Sigmoid colon (tissue), 6 donors: ENCODE measurements at regions not wholly inside any gene's neighbourhood (a gene's known extent, or its start where the extent isn't known, plus 50 kb on each side); places are given as distances from the start of the nearest gene placed in this dataset.

Experiments used
- DNase-seq: peaks from one replicate; pipeline ENCODE4 v3.0.0-alpha.2; 2019
- H3K27ac ChIP-seq, 4 donors: fragments of 200-600 bp; sonication (generic); one replicate each; pipeline ENCODE4 v1.5.1; 2016 to 2019; ENCODE audit warnings: mild to moderate bottlenecking in 1 of 4
- H3K27me3 ChIP-seq, 3 donors: fragments of 200-600 bp; sonication (generic); one replicate each; pipeline ENCODE4 v1.5.1; 2019; ENCODE audit warnings: mild to moderate bottlenecking in 1 of 3
- H3K36me3 ChIP-seq, 4 donors: fragments of 200-600 bp; sonication (generic); one replicate each; pipeline ENCODE4 v1.5.1; 2016 to 2019
- H3K4me1 ChIP-seq, 4 donors: fragments of 200-600 bp; sonication (generic); one replicate each; pipeline ENCODE4 v1.5.1; 2017 to 2019
- H3K4me3 ChIP-seq, 4 donors: fragments of 200-600 bp; sonication (generic); one replicate each; pipeline ENCODE4 v1.5.1; 2017 to 2019; ENCODE audit warnings: mild to moderate bottlenecking in 2 of 4, moderate library complexity in 1 of 4
- H3K9me3 ChIP-seq, 4 donors: fragments of 200-600 bp in 3 of 4; sonication (generic) in 3 of 4; one replicate each; pipeline versions ENCODE4 v1.5.1 to v1.6.1; 2013 to 2019
- EP300 ChIP-seq, 4 donors: sonication (generic); formaldehyde crosslinking; IDR thresholded peaks; one replicate each; pipeline ENCODE4 v1.6.1; 2017; ENCODE audit warnings: antibody characterized with exemption in 4 of 4
- POLR2A ChIP-seq, 2 donors: fragments of 450-650 bp; IDR thresholded peaks; one replicate each; pipeline ENCODE4 v1.6.1; 2016; ENCODE audit warnings: antibody characterized with exemption in 2 of 2, mild to moderate bottlenecking in 2 of 2, moderate library complexity in 2 of 2
- POLR2AphosphoS5 ChIP-seq, 4 donors: sonication (generic); formaldehyde crosslinking; IDR thresholded peaks; one replicate each; pipeline ENCODE4 v1.6.1; 2017; ENCODE audit warnings: antibody characterized with exemption in 4 of 4
- WGBS, 2 donors: extraction: QIAGEN DNeasy Blood & Tissue Kit; methylation state at CpG; one replicate each; pipeline ENCODE4 v1.1.7; 2013; 5-methylcytosine and 5-hydroxymethylcytosine counted together
- intact Hi-C: fragments of 100-400 bp; cut with DNase I; formaldehyde crosslinking; loops from one replicate; pipeline ENCODE4 v1.15.1; 2023
- small RNA-seq, 3 donors: library from RNA; depleted of rRNA; stranded (forward); fragments of <200 nt; gene quantifications; one replicate each; pipeline ENCODE3, GENCODE V24; 2016
- TF ChIP-seq, protein P1 (sequence below), 4 experiments: fragments of 450-650 bp in 3 of 4; fragments of 200-600 bp in 1 of 4; IDR thresholded peaks; one replicate each; pipeline ENCODE4 v1.5.1; 2016 to 2019; ENCODE audit warnings: antibody characterized with exemption in 4 of 4, mild to moderate bottlenecking in 3 of 4, moderate library complexity in 2 of 4
- donor health status: healthy with polysubstance abuse.
- donor health status: healthy.

DNA sequence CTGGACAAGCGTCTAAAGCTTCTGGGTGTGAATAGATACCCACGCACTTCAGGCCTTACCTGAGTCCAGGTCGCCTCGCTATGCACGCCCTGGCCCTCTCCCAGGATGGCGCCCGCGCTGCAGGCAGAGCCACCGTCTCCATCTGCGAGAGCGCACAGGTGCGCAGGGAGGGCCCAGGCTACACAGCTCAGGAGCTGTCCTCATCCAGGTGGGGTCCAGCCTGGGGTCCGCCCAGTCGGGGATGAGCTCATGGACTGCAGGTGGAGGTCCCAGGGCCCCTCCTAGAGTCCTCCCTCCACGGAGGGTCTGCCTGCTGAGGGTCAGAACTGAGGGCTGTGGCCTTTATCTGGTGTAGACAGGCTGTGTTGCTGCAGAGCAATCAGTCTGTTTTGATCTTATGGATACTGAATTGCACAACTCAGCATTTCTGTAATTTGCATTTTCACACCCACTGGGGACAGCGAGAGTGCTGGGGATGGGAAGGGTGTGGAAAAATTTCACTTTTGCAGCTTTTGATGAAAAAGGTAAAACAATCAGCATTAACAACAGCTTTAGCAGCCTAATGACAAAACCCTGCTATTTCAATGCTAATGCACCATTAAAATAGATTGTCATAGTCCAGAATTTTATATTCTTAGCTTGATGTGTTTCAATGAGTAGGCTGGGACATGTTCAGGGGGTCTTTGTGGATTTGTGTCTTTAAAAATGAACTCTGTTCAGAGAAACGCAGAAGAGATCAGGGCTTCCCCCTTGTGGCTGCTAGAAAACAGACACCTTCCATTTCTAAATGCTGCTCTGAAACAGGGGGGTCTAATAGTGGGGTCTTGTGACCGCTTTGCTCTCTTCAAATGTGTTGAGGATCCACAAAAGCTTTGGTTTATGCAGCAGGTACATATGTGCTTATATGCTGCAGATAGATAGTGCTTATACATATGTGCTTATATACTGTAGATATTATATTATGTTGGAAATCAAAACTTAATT, 77.8 kb upstream of the PHACTR3 start:
- TF ChIP-seq POLR2AphosphoS5 (IDR thresholded peaks at IDR 0.05): no peak
- TF ChIP-seq, protein P1, sequence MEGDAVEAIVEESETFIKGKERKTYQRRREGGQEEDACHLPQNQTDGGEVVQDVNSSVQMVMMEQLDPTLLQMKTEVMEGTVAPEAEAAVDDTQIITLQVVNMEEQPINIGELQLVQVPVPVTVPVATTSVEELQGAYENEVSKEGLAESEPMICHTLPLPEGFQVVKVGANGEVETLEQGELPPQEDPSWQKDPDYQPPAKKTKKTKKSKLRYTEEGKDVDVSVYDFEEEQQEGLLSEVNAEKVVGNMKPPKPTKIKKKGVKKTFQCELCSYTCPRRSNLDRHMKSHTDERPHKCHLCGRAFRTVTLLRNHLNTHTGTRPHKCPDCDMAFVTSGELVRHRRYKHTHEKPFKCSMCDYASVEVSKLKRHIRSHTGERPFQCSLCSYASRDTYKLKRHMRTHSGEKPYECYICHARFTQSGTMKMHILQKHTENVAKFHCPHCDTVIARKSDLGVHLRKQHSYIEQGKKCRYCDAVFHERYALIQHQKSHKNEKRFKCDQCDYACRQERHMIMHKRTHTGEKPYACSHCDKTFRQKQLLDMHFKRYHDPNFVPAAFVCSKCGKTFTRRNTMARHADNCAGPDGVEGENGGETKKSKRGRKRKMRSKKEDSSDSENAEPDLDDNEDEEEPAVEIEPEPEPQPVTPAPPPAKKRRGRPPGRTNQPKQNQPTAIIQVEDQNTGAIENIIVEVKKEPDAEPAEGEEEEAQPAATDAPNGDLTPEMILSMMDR (IDR thresholded peaks at IDR 0.05): no peak
- no peak for TF ChIP-seq POLR2A (IDR thresholded peaks at IDR 0.05)
- no peak for TF ChIP-seq EP300 (IDR thresholded peaks at IDR 0.05)
- no peaks in the 10 kb centered on the region for H3K36me3 ChIP-seq
- peaks cover 7 to 66% (median 25%) of the 10 kb centered on the region in 3 donors for H3K27me3 ChIP-seq
- DNase-seq: no peak
- intact Hi-C loops: no loop called here
- WGBS, 2 donors: 60% methylated on average over 18 of the region's 18 CpGs
- H3K4me3 ChIP-seq: no peak overlapping the region
- peaks cover 0 to 7% (median 0%) of the 10 kb centered on the region in 4 donors for H3K4me1 ChIP-seq
- no peak overlapping the region for H3K27ac ChIP-seq
- H3K9me3 ChIP-seq: no peaks in the 10 kb centered on the region

DNA sequence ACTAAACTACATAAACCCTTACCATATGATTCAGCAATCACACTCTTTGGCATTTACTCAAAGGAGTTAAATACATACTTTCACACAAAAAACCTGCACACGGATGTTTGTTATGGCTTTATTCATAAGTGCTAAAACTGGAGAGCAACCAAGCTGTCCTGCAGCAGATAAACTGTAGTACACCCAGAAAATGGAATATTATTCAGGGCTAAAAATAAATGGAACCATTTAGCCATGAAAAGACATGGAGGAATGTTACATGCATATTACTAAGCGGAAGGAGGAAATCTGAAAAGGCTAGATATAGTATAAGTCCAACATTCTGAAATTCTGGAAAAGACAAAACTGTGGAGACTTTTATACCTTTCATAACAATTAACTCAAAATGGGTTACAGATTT, 73.6 kb upstream of the PHACTR3 start:
- Histone ChIP-seq H3K36me3 (no peaks in the 10 kb centered on the region), H3K27ac (no peak overlapping the region), H3K4me1 (peaks cover 0 to 3% (median 0%) of the 10 kb centered on the region in 4 donors), H3K4me3 (no peak overlapping the region), H3K27me3 (peaks cover 7 to 49% (median 24%) of the 10 kb centered on the region in 3 donors), H3K9me3 (no peaks in the 10 kb centered on the region)
- 65 to 78% methylated on average over 2 of the region's 2 CpGs for WGBS, 2 donors
- DNase-seq: no peak
- intact Hi-C loops: no loop called here
- no peak for TF ChIP-seq EP300 (IDR thresholded peaks at IDR 0.05)
- TF ChIP-seq POLR2AphosphoS5 (IDR thresholded peaks at IDR 0.05): no peak
- no peak for TF ChIP-seq POLR2A (IDR thresholded peaks at IDR 0.05)
- TF ChIP-seq, protein P1 (IDR thresholded peaks at IDR 0.05): no peak

DNA sequence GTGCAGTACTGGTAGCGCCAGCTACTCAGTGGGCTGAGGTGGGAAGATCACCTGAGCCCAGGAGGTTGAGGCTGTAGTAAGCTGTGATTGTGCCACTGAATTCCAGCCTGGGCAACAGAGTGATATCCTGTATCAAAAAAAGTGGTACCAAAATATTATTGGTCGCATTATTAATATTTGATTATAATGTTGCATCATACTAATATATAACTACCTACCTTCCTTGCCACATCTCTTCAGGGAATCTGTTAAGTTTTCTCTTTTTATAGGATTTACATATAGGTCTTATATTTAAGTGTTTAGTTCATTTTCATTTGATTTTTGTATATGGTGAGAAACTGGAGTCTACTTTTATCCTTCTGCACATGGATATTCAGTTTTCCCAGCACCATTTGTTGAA, 66.3 kb upstream of the PHACTR3 start:
- Histone ChIP-seq H3K36me3 (no peaks in the 10 kb centered on the region), H3K4me1 (no peaks in the 10 kb centered on the region), H3K9me3 (peaks cover 0 to 4% (median 0%) of the 10 kb centered on the region in 4 donors), H3K4me3 (no peak overlapping the region), H3K27me3 (no peaks in the 10 kb centered on the region), H3K27ac (no peak overlapping the region)
- no peak for TF ChIP-seq POLR2AphosphoS5 (IDR thresholded peaks at IDR 0.05)
- TF ChIP-seq POLR2A (IDR thresholded peaks at IDR 0.05): no peak
- TF ChIP-seq, protein P1 (IDR thresholded peaks at IDR 0.05): no peak
- no peak for TF ChIP-seq EP300 (IDR thresholded peaks at IDR 0.05)
- DNase-seq: no peak
- intact Hi-C loops: no loop called here
- WGBS, 2 donors: 95 to 96% methylated on average over 2 of the region's 2 CpGs

DNA sequence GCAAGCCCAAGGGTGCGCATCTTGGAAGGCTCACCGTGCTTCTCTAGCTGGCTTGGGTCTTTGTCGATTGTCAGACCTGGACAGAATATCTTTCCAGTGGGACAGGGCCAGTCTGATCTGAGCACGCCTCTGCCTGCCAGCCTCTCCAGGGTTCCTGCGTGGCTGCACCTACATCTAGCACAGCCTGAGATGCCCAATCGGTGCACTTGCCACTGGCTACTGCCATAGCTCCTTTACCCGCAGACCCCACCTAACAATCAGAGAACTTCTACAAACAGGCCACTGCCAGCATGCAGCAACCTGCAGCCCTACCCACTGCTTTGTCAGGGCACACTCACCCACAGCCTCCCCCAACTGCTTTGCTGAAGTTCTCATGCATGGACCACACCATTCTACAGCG, 56.7 kb upstream of the PHACTR3 start:
- Histone ChIP-seq H3K27me3 (peaks cover 0 to 21% (median 0%) of the 10 kb centered on the region in 3 donors), H3K27ac (no peak overlapping the region), H3K36me3 (no peaks in the 10 kb centered on the region), H3K4me1 (no peaks in the 10 kb centered on the region), H3K4me3 (no peak overlapping the region), H3K9me3 (no peaks in the 10 kb centered on the region)
- 93% methylated on average over 8 of the region's 8 CpGs for WGBS, 2 donors
- intact Hi-C loops: no loop called here
- no peak for DNase-seq
- TF ChIP-seq POLR2AphosphoS5 (IDR thresholded peaks at IDR 0.05) (no peak), POLR2A (IDR thresholded peaks at IDR 0.05) (no peak)
- TF ChIP-seq, protein P1 (IDR thresholded peaks at IDR 0.05): no peak

Small RNA genes lying in the stretch of these regions (small RNA-seq; reads per million reads assigned to genes)
- 0 reads per million in 3 donors for gene PIEZO1P1
